ENCODE measurements at regions not wholly inside any gene's neighbourhood (a gene's known extent, or its start where the extent isn't known, plus 50 kb on each side); places are given as distances from the start of the nearest gene placed in this dataset.
"Not testable (repeated sequence)": the region's sequence is repeated elsewhere in the genome, so short reads cannot be mapped to it uniquely, and the experiment has no call there.

DNA sequence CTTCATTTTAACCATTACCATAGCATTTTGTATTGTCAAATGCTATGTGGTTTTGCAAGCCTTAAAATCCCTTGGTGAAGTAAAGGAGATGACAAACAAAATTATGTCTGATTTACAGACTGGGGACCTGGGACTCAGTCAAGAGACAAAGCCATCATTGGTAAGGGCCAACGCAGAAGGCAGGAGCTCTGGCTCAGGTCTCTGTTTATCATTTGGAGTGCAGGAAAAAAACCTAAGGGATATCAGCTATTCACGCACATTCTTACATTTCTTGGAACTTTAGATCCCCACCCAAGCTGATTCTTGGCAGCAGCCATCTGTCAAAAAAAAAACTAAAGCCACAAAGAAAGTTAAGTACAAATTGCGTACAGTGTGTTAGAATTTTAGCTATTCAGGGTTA lies 731.9 kb downstream of the STPG2 start:
- no peak overlapping the region for H3K27ac Mint-ChIP-seq (ENCODE audit: unreplicated experiment)
- no peaks in the 10 kb centered on the region for H3K36me3 Mint-ChIP-seq (ENCODE audit: insufficient read depth, unreplicated experiment)
- peaks cover 4% of the 10 kb centered on the region for H3K9me3 Mint-ChIP-seq (ENCODE audit: low read depth, unreplicated experiment)
- CTCF ChIA-PET = no interaction called here
- H3K27me3 Mint-ChIP-seq (ENCODE audit: unreplicated experiment) = no peaks in the 10 kb centered on the region
- TF ChIP-seq, protein P1, sequence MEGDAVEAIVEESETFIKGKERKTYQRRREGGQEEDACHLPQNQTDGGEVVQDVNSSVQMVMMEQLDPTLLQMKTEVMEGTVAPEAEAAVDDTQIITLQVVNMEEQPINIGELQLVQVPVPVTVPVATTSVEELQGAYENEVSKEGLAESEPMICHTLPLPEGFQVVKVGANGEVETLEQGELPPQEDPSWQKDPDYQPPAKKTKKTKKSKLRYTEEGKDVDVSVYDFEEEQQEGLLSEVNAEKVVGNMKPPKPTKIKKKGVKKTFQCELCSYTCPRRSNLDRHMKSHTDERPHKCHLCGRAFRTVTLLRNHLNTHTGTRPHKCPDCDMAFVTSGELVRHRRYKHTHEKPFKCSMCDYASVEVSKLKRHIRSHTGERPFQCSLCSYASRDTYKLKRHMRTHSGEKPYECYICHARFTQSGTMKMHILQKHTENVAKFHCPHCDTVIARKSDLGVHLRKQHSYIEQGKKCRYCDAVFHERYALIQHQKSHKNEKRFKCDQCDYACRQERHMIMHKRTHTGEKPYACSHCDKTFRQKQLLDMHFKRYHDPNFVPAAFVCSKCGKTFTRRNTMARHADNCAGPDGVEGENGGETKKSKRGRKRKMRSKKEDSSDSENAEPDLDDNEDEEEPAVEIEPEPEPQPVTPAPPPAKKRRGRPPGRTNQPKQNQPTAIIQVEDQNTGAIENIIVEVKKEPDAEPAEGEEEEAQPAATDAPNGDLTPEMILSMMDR (IDR thresholded peaks at IDR 0.05; ENCODE audit: unreplicated experiment) = no peak
- intact Hi-C loops (cut with micrococcal nuclease; ENCODE audit: unreplicated experiment) = no loop called here
- H3K4me1 Mint-ChIP-seq (ENCODE audit: low read depth, unreplicated experiment) = no peaks in the 10 kb centered on the region
- DNase-seq = no peak
- BruUV-seq (replicated peaks) = no TSS peak
- no peak overlapping the region for H3K4me3 Mint-ChIP-seq (ENCODE audit: low read depth, unreplicated experiment)

DNA sequence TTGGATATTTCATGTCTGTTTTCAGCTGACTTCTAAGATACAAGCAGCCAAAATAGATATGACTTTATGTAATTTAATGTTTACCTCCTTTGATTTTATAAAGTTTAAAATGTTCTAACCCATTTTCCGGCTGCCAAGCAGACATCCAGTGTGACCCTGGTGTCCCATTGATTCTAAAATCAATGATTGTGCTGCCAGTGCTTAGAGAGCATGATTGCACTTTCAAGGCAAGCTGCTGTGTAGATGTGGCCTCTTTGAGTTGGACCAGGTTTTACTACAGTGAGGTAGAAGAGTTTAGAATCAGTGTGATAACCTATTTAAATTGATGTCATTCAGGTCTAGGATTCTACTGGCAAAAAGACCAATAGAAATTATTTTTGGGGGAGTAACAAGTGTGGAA lies 730.9 kb downstream of the STPG2 start:
- CTCF ChIA-PET = no interaction called here
- no peaks in the 10 kb centered on the region for H3K4me1 Mint-ChIP-seq (ENCODE audit: low read depth, unreplicated experiment)
- DNase-seq = no peak
- no peak overlapping the region for H3K4me3 Mint-ChIP-seq (ENCODE audit: low read depth, unreplicated experiment)
- TF ChIP-seq, protein P1 (IDR thresholded peaks at IDR 0.05; ENCODE audit: unreplicated experiment) = no peak
- peaks cover 3% of the 10 kb centered on the region for H3K9me3 Mint-ChIP-seq (ENCODE audit: low read depth, unreplicated experiment)
- intact Hi-C loops (cut with micrococcal nuclease; ENCODE audit: unreplicated experiment) = no loop called here
- no peaks in the 10 kb centered on the region for H3K36me3 Mint-ChIP-seq (ENCODE audit: insufficient read depth, unreplicated experiment)
- no peaks in the 10 kb centered on the region for H3K27me3 Mint-ChIP-seq (ENCODE audit: unreplicated experiment)
- BruUV-seq (replicated peaks) = no TSS peak
- no peak overlapping the region for H3K27ac Mint-ChIP-seq (ENCODE audit: unreplicated experiment)

DNA sequence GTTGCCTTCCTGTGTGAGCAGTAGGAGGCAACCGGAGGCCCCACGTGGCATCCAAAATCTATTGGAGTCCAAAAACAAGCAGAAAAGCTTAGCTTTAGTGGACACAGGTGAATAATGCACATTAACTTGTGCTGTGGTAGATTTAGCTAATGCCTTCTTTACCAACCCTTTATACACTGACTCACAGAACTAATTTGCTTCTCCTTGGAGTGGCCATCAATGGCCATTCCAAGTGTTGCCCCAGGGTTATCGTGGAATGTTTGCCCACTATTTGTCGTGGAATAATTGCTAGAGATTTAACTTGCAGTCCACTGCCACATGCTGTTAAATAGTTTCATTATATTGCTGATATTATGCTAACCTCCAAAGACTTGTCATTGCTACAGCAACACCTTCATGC lies 729.1 kb downstream of the STPG2 start:
- H3K27ac Mint-ChIP-seq (ENCODE audit: unreplicated experiment) = no peak overlapping the region
- TF ChIP-seq, protein P1 (IDR thresholded peaks at IDR 0.05; ENCODE audit: unreplicated experiment) = no peak
- no peaks in the 10 kb centered on the region for H3K36me3 Mint-ChIP-seq (ENCODE audit: insufficient read depth, unreplicated experiment)
- CTCF ChIA-PET = no interaction called here
- intact Hi-C loops (cut with micrococcal nuclease; ENCODE audit: unreplicated experiment) = no loop called here
- H3K9me3 Mint-ChIP-seq (ENCODE audit: low read depth, unreplicated experiment) = peaks cover 2% of the 10 kb centered on the region
- BruUV-seq (replicated peaks) = no TSS peak
- H3K4me1 Mint-ChIP-seq (ENCODE audit: low read depth, unreplicated experiment) = no peaks in the 10 kb centered on the region
- no peak overlapping the region for H3K4me3 Mint-ChIP-seq (ENCODE audit: low read depth, unreplicated experiment)
- no peaks in the 10 kb centered on the region for H3K27me3 Mint-ChIP-seq (ENCODE audit: unreplicated experiment)
- no peak for DNase-seq

DNA sequence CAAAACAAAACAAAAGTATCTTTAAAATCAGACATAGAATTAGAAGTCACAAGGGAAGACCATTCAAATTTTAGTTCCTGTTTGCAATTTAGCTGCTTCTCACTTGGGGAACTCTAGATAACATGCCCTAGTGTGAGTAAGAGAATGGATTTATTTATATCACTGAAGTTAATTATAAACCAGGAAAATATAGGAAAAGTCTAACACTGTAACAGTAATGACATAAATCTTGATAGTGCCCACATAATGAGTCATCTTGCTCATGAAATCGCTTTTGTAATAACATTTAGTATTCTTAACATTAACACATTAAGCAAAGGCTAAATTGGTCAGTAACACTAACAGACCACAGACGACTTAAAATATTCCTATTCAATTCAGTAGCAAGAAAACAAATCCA lies 710.7 kb downstream of the STPG2 start:
- DNase-seq = no peak
- TF ChIP-seq, protein P1 (IDR thresholded peaks at IDR 0.05; ENCODE audit: unreplicated experiment) = no peak
- intact Hi-C loops (cut with micrococcal nuclease; ENCODE audit: unreplicated experiment) = loop anchor here (2.0 kb wide), 1 partner anchor 62 kb away; no protein-coding TSS in a partner anchor
- Mint-ChIP-seq H3K9me3 (ENCODE audit: low read depth, unreplicated experiment) (peaks cover 9% of the 10 kb centered on the region), H3K27me3 (ENCODE audit: unreplicated experiment) (no peaks in the 10 kb centered on the region), H3K27ac (ENCODE audit: unreplicated experiment) (peak overlapping the region; percentile 42), H3K4me1 (ENCODE audit: low read depth, unreplicated experiment) (no peaks in the 10 kb centered on the region), H3K36me3 (ENCODE audit: insufficient read depth, unreplicated experiment) (no peaks in the 10 kb centered on the region), H3K4me3 (ENCODE audit: low read depth, unreplicated experiment) (no peak overlapping the region)
- CTCF ChIA-PET = no interaction called here
- BruUV-seq (replicated peaks) = no TSS peak

DNA sequence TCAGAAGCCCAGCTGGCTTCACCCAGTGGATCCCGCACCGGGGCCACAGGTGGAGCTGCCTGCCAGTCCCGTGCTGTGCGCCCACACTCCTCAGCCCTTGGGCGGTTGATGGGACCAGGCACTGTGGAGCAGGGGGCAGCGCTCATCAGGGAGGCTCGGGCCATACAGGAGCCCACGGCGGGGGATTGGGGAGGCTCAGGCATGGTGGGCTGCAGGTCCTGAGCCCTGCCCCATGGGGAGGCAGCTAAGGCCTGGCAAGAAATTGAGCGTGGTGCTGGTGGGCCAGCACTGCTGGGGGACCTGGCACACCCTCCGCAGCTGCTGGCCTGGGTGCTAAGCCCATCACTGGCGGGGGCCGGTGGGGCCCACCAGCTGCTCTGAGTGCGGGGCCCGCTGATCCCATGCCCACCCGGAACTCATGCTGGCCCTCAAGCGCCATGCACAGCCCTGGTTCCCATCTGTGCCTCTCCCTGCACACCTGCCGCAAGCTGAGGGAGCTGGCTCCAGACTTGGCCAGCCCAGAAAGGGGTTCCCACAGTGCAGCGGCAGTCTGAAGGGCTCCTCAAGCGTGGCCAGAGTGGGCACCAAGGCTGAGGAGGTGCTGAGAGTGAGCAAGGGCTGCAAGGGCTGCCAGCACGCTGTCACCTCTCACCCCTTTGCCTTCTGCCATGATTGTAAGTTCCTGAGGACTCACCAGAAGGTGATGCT lies 705.1 kb downstream of the STPG2 start:
- H3K27me3 Mint-ChIP-seq (ENCODE audit: unreplicated experiment); BruUV-seq (replicated peaks); H3K4me1 Mint-ChIP-seq (ENCODE audit: low read depth, unreplicated experiment); intact Hi-C loops (cut with micrococcal nuclease; ENCODE audit: unreplicated experiment); DNase-seq; H3K27ac Mint-ChIP-seq (ENCODE audit: unreplicated experiment); CTCF ChIA-PET; H3K9me3 Mint-ChIP-seq (ENCODE audit: low read depth, unreplicated experiment); H3K36me3 Mint-ChIP-seq (ENCODE audit: insufficient read depth, unreplicated experiment); H3K4me3 Mint-ChIP-seq (ENCODE audit: low read depth, unreplicated experiment): not testable (repeated sequence)
